HG03159 (cell line): ENCODE measurements at regions not wholly inside any gene's neighbourhood (a gene's known extent, or its start where the extent isn't known, plus 50 kb on each side); places are given as distances from the start of the nearest gene placed in this dataset.
"Not testable (repeated sequence)": the region's sequence is repeated elsewhere in the genome, so short reads cannot be mapped to it uniquely, and the experiment has no call there.

Experiments used
- ATAC-seq: cut with Tn5 transposase; IDR thresholded peaks from one replicate; pipeline ENCODE4 v1.9.1; 2021; ENCODE audit warnings: mild to moderate bottlenecking, moderate library complexity; ENCODE audit not compliant: unreplicated experiment

DNA sequence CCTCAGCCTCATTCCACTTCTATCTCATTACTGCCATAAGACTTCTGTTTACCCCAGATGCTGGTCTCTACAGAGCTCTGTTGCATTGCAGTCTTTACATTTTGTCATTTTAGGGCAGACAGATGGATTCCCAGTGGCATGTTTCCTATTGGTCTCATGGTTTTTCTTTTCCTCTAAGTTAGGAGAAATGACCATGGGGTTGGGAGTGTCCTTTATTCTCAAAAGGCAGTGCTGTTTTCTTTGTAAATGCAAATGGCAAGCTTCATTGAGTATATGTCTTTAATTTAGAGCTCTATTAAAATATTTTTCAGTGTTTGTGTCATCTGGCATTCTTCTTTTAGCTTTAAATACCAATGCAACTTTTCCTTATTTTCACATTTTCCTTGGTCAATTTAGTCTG is 57.0 kb downstream of the MSTN start:
- ATAC-seq: no peak

DNA sequence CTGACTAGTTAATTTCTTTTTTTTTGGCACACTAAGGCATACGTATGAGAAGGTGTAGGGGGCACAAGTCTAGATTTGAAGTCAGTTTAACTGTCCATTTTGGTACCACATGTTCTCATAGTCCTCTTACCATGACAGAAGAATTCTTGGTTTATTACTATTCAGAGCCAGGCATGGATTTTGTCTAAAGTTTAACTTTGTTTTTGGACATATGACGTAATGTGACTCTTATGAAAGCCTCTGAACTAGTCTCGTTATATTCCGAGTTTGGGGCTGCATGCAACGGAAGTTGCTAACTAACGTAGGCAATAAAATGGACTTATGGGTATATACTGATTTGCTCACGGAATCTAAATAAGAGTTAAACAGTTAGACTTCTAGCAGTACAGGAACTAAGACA is 62.9 kb downstream of the MSTN start:
- ATAC-seq: no peak

DNA sequence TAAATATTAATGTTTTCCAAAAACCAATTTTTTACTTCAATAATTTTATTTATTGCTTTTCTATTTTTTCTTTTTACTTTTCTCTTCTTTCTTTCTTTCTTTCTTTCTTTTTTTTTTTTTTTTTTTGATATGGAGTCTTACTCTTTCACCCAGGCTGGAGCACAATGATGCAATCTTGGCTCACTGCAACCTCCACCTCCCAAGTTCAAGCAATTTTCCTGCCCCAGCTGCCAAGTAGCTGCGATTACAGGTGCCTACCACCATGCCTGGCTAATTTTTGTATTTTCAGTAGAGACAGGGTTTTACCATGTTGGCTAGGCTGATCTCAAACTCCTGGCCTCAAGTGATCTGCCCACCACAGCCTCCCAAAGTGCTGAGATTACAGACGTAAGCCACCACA is 63.9 kb downstream of the MSTN start:
- ATAC-seq: not testable (repeated sequence)

DNA sequence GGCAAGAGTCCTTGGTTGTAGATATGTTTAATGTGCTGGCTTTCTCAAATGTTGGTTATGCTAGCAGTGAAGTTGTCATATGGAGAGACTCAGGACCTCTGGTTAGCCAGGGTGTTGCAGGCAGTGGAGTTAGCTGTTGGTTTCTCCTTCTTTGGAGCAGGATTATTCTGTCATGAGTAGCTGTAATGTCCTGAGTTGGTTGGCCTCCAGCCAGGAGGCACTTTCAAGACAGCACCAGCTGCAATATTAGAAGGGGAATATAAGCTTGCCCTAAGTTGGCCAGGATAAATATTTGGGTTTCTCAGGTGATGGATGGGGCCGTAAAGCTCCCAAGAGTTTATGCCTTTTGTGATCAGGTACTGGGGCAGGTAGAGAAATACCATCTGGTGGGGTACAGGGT is 65.5 kb downstream of the MSTN start:
- no peak for ATAC-seq

DNA sequence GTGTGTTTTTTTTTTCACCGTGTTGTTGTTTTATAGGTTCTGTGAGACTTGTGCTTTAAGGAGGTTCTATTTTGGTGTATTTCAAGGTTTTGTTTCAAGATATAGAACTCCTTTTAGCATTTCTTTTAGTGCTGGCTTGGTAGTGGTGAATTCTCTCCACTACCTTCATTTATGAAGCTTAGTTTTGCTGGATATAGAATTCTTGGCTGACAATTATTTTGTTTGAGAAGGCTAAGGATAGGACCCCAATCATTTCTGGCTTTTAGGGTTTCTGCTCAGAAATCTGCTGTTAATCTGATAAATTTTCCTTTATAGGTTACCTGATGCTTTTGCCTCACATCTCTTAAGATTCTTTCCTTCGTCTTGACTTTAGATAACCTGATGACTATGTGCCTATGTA is 66.8 kb downstream of the MSTN start:
- no peak for ATAC-seq

DNA sequence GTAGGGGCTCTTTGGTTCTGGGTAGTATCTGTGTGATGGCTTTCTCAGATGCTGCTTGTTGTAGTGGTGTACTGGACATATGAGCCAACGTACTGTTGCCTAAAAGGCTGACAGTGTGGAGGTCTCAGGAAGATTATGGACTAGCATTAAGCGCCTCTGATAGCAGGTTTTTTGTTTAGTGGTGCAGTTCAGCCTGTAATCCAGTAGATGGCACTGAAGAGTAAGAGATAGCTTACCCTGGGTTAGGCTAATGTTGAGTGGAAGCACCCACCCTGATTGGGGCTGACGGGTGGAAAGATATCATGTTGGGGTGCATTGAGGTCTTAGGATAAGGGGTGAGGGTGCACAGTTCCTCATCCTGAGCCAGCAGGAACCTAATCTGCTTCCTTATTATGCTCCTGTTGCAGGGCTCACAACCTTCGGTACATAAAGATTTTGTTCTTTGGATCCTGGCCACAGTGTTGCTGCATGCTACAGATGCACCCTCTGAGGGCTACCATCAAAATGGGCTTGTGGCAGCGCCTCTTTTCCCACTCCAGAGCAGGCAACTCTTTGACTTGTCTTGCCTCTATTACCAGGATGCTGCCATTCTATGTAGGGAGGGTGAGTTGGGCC is 79.6 kb downstream of the MSTN start:
- ATAC-seq: no peak

DNA sequence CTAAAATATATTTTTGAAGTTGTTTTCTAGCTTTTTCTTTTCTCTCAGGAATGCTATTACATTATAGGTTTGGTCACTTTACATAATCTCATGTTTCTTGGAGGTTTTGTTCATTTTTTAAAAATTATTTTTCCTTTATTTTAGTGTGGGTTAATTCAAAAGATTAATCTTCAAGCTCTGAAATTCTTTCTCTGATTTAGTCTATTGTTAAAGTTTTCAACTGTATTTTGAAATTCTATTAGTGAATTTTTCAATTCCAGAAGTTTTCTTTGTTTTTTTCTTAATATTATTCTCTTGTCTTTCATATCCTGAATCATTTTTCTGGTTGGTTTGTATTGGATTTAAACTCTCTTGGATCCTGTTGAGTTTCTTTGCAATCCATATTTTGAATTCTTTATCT is 80.4 kb downstream of the MSTN start:
- no peak for ATAC-seq

DNA sequence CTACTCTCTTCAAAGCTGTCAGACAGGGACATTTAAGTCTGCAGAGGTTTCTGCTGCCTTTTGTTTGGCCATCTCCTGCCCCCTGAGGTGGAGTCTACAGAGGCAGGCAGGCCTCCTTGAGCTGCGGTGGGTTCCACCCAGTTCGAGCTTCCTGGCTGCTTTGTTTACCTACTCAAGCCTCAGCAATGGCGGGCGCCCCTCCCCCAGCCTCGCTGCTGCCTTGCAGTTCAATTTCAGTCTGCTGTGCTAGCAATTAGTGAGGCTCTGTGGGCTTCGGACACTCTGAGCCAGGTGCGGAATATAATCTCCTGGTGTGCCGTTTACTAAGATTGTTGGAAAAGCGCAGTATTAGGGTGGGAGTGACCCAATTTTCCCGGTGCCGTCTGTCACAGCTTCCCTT is 86.0 kb downstream of the MSTN start:
- not testable (repeated sequence) for ATAC-seq

DNA sequence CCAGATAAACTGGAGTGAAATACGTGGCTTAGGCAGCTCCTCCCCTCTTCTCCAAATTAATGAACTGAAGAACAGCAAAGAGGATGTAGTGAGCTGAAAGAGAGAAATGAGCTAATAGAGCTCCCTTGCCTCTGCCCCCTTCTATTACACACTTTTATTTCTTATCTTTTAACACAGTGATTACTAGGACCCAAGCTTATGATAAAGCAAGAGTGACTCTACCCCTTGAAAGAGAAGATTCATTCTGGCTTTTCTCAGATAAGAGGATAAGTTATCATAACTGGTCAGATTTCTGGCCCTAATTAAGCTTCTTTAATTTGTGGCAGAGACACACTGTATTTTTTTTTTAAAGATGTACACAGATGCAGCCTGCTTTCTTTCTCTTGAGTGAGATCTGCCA is 102.2 kb downstream of the MSTN start:
- no peak for ATAC-seq

DNA sequence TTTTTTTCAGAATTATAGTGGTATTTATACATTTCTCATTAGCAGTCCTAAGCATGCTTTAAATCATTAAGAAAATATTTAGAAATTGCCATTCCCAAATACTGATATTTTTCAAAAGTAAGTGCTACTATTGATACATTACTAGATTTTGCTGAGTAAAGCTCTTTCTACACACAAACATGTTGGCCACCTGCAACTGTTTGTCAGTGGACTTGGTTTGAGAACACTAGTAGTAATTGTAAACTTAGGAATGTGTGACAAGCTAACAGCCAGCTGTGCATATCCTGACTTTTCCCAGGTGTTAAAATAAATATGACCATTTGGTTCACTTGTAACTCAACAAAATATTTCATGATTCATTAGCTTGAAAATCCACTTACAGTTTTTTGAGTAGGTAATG is 103.1 kb downstream of the MSTN start:
- ATAC-seq: no peak

DNA sequence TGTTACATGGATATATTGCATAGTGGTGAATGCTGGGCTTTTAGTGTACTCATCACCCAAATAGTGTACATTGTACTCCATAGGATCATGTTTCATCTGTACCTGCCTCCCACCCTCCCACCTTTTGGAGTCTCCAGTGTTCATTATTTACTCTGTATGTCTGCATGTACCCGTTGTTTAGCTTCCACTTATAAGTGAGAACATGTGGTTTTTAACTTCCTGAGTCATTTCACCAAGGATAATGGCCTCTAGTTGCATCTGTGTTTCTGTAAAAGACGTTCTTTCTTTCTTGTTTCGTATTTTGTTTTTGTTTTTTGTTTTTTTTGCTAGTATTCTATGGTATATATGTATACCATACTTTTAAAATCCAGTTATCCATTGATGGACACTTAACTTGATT is 107.5 kb downstream of the MSTN start:
- ATAC-seq: peak; percentile 50

DNA sequence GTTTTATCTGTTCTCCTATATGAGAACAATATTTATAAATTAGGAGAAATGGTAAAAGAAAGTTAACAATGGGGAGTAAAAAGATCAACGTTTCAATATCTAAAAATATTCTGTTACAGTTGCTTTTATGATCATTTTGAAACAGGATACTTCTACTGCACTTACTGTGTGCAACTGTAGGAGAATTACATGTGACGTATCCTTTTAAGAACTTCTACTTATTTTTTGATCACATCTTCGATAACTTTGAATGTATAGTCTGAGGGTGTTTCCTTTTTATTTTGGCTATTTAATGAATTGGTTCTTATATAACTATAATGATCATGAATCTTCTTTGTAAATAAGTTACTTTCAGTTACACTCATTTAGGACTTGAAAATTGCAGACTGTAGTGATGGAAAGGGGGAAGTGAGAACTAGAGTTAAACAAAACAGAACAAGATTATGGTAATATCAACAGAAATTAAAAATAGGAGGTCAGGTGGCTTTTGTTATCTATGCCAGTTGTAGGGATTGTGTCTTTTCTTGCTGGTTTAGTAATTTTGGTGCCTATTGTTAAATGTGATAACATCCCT is 109.9 kb downstream of the MSTN start:
- peak; percentile 95 for ATAC-seq

DNA sequence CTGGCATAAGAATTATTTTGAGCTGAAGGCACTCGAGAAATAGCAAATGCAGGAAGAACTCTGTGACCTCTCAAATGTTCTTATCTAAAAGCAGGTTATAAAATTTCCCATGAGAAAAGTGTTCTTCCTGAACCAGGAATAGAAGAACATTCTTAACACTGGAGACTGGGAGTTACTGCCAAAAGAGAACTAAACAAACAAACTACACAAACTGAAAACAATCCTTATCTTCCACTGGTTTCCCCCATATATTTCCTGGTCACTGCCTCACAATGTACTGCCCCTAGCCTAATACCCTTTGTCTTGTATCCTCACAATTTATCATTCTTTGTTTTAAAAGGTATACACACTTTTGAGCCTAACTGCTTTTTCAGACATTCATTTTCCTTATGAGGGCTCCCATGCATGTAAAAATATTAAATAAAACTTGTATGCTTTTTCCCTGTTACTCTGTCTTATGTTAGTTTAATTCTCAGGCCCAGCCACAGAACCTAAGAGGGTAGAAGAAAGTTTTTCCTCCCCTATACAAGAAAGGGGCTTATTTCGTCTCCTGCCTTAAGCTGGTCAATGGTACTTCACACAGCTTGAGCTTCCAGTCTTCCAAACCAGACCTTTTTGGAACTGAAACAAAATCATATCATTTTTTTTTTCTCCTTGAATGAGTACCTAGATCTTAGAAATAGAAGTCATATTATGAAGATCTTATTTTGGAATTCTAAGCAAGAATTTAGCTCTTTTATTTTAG is 110.6 kb downstream of the MSTN start:
- ATAC-seq: peak; percentile 22

DNA sequence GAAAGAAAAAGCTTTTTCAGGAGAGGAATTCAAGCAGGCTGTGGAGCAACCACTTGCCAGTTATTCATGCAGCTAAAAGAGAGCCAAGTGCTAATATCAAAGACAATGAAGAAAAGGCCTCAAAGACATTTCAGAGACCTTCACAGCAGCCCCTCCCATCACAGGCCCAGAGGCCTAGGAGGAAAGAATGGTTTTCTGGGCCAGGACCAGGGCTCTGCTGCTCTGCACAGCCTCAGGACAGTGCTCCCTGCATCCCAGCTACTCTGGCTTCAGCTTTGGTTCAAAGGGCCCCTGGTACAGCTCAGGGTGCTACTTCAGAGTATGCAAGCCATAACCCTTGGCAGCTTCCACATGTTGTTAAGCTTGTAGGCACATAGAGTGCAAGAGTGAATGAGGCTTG is 119.5 kb downstream of the MSTN start:
- no peak for ATAC-seq

DNA sequence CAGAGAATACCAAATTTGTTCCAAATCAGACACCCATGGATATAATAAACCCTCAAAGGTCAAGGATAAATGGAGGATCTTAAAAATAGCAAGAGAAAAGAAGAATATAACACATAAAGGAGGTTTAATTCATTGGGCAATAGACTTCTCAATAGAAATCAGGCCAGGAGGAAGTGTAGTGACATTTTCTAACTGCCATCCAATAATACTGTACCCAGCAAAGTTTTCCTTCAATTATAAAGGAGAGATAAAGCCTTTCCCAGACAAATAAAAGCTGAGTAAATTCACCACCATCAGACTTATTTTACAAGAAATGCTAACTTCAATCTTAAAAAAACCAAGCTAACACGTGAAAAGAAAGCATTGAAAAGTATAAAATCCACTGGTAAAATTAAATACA is 121.6 kb downstream of the MSTN start:
- ATAC-seq: no peak

DNA sequence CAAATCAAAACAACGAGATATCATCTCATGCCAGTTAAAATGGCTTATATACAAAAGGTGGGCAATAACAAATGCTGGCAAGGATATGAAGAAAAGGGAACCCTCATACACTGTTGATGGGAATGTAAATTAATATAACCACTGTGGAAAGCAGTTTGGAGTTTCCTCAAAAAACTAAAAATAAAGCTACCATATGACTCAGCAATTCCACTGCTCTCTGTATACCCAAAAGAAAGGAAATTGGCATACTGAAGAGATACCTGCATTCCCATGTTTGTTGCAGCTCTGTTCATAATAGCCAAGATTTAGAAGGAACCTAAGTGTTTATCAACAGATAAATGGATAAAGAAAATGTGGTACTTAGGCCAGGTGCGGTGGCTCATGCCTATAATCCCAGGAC is 124.8 kb downstream of the MSTN start:
- no peak for ATAC-seq

DNA sequence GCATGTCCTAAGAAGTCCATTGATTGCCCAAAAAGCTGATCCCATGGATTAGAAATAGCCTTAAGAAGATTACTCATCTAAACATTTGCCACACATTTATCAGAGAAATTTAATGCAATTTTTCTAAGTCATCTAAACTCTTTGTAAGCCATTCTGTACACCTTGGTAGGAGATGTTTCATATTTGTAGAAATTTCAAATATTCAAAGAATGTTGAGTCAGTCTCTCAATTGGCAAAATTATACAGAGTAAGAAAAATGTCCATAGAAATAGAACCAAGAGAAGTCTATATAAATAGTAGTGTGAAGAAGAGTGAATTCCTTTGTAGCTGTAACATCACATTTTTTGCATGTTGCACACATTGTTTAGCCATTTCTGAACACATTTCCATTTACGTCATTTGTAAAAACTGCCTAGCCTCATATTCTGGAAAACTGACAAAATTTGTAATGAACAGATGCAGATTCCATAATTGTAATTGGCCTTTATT is 128.6 kb downstream of the MSTN start:
- no peak for ATAC-seq

DNA sequence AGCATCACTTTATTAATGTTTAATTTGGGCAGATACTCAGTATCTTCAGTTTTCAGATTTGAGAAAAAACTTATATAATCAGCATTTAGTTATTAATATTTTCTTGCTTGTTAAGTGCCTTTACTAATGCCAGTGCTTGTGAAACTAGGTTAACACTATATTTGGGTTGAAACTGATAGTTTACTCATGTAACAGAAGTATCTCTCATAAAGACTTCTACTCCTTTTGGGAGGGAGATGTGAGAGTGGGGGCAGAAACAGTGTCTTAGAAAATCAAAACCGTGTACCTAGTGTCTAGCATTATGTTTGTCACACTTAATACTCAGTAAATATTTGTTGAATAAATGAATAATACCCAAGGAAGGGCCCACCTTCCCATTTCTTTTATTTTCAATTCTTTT is 129.5 kb downstream of the MSTN start:
- peak; percentile 86 for ATAC-seq

DNA sequence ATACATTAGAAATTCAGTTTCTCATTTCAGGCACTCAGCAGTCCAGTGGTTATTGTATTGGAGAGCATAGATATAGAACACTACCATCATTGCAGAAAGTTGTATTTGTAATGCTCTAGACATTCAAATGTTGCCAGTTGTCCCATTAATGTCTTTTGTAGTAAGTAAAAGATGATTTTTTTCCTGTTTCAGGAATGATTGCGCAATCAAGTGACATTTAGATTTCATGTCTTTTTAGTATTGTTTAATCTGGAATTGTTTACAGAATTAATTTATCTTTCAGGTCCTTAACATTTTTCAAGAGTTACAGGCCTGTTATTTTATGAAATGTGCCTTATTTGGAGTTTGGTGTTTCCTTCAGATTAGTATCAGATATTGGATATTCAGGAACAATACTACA is 134.7 kb downstream of the MSTN start:
- no peak for ATAC-seq
